ENCODE measurements at regions not wholly inside any gene's neighbourhood (a gene's known extent, or its start where the extent isn't known, plus 50 kb on each side); places are given as distances from the start of the nearest gene placed in this dataset.

DNA sequence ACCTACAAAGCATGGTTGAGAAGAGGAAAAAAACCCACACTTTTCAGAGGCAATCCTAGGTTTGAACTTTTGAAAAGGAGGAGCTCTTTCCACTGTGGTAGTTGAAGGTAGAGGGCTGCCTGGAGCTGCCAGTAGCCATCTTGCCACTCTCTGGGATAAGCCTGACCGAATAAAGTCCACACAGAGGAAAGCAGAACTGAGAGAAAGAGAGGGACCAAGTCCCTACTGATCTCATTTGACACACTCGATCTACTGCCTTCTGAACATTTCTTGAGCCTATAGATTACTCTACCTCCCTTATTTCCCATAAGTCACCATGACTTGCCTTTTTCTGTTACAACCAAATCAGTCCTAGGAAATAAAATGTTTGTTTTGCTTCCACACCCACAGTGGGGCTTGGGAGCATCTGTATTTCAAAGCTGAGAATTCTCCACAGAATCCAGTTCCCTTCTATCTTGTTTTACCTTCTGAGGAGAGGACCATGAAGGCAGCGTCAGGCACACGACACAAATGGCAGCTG lies 147.0 kb upstream of the PTPRK start:
- TF ChIP-seq, protein P1, sequence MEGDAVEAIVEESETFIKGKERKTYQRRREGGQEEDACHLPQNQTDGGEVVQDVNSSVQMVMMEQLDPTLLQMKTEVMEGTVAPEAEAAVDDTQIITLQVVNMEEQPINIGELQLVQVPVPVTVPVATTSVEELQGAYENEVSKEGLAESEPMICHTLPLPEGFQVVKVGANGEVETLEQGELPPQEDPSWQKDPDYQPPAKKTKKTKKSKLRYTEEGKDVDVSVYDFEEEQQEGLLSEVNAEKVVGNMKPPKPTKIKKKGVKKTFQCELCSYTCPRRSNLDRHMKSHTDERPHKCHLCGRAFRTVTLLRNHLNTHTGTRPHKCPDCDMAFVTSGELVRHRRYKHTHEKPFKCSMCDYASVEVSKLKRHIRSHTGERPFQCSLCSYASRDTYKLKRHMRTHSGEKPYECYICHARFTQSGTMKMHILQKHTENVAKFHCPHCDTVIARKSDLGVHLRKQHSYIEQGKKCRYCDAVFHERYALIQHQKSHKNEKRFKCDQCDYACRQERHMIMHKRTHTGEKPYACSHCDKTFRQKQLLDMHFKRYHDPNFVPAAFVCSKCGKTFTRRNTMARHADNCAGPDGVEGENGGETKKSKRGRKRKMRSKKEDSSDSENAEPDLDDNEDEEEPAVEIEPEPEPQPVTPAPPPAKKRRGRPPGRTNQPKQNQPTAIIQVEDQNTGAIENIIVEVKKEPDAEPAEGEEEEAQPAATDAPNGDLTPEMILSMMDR (IDR thresholded peaks at IDR 0.05; ENCODE audit: borderline replicate concordance, extremely low read depth, low read length, poor library complexity, severe bottlenecking): no peak
- TF ChIP-seq EZH2 (IDR thresholded peaks at IDR 0.05; ENCODE audit: borderline replicate concordance, low read depth, low read length, severe bottlenecking): no peak
- Histone ChIP-seq H3K9ac (ENCODE audit: low read depth, low read length) (no peak overlapping the region), H4K20me1 (ENCODE audit: insufficient read depth, low read length) (no peaks in the 10 kb centered on the region), H3K27ac (ENCODE audit: low read length) (no peak overlapping the region), H3K4me1 (ENCODE audit: insufficient read depth, low read length) (no peaks in the 10 kb centered on the region), H3K4me2 (ENCODE audit: insufficient read depth, low read length) (no peak overlapping the region), H3K79me2 (ENCODE audit: insufficient read depth, low read length) (no peaks in the 10 kb centered on the region), H2AFZ (ENCODE audit: low read depth, low read length) (no peak overlapping the region), H3K36me3 (ENCODE audit: insufficient read depth, low read length) (no peaks in the 10 kb centered on the region), H3K9me3 (ENCODE audit: insufficient read depth, low read length, severe bottlenecking) (no peaks in the 10 kb centered on the region), H3K4me3 (ENCODE audit: low read depth in 1 of 2, low read length in 2 of 2) (no peak overlapping the region), H3K27me3 (ENCODE audit: insufficient read depth, low read length, poor library complexity) (no peaks in the 10 kb centered on the region)
- DNase-seq (no peak), ATAC-seq (ENCODE audit: insufficient read depth, low read depth) (no peak)

DNA sequence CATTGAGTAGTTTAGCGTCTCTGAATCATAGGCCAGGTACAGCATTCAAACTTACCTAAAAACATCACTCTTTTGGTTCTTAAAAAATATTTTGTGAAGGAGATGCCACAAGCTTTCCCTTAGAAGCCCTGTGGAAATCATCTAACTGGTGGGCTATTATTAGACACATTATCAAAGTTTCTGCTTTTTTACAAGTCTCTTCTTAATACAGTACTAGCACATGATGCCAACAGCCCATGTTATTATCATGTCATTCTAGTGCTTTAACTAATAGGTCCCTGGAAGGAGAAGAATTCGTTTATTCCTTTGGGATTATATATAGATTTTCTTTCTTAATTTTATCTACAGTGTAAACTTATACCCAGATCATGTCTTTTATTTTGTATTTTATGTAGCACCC lies 146.0 kb upstream of the PTPRK start:
- no peak overlapping the region for H3K4me3 ChIP-seq (ENCODE audit: low read depth in 1 of 2, low read length in 2 of 2)
- DNase-seq: no peak
- no peak overlapping the region for H3K4me2 ChIP-seq (ENCODE audit: insufficient read depth, low read length)
- H3K9me3 ChIP-seq (ENCODE audit: insufficient read depth, low read length, severe bottlenecking): no peaks in the 10 kb centered on the region
- no peaks in the 10 kb centered on the region for H4K20me1 ChIP-seq (ENCODE audit: insufficient read depth, low read length)
- H3K79me2 ChIP-seq (ENCODE audit: insufficient read depth, low read length): no peaks in the 10 kb centered on the region
- no peaks in the 10 kb centered on the region for H3K27me3 ChIP-seq (ENCODE audit: insufficient read depth, low read length, poor library complexity)
- no peak overlapping the region for H3K27ac ChIP-seq (ENCODE audit: low read length)
- H3K4me1 ChIP-seq (ENCODE audit: insufficient read depth, low read length): no peaks in the 10 kb centered on the region
- H3K9ac ChIP-seq (ENCODE audit: low read depth, low read length): no peak overlapping the region
- no peak for ATAC-seq (ENCODE audit: insufficient read depth, low read depth)
- no peak overlapping the region for H2AFZ ChIP-seq (ENCODE audit: low read depth, low read length)
- no peaks in the 10 kb centered on the region for H3K36me3 ChIP-seq (ENCODE audit: insufficient read depth, low read length)
- no peak for TF ChIP-seq EZH2 (IDR thresholded peaks at IDR 0.05; ENCODE audit: borderline replicate concordance, low read depth, low read length, severe bottlenecking)
- TF ChIP-seq, protein P1 (IDR thresholded peaks at IDR 0.05; ENCODE audit: borderline replicate concordance, extremely low read depth, low read length, poor library complexity, severe bottlenecking): no peak

DNA sequence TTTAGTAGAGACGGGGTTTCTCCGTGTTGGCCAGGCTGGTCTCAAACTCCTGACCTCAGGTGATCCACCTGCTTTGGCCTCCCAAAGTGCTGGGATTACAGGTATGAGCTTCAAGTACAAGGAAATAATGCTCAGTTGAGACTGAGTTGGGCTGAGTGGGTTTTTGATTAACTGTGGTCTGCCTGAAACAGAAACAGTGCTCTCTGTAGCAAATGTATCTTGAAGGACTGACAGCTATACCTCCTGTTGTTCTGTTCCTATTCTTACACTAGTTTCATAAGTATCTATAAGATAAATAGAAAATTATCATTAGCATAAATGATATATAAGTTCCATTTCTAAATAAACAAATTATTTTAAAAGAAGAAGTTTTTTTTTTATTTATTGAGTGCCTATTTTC lies 142.8 kb upstream of the PTPRK start:
- Histone ChIP-seq H3K4me2 (ENCODE audit: insufficient read depth, low read length) (no peak overlapping the region), H2AFZ (ENCODE audit: low read depth, low read length) (no peak overlapping the region), H3K9ac (ENCODE audit: low read depth, low read length) (no peak overlapping the region), H3K4me1 (ENCODE audit: insufficient read depth, low read length) (no peaks in the 10 kb centered on the region), H3K79me2 (ENCODE audit: insufficient read depth, low read length) (no peaks in the 10 kb centered on the region), H3K4me3 (ENCODE audit: low read depth in 1 of 2, low read length in 2 of 2) (no peak overlapping the region), H3K27me3 (ENCODE audit: insufficient read depth, low read length, poor library complexity) (no peaks in the 10 kb centered on the region), H3K9me3 (ENCODE audit: insufficient read depth, low read length, severe bottlenecking) (no peaks in the 10 kb centered on the region), H3K36me3 (ENCODE audit: insufficient read depth, low read length) (no peaks in the 10 kb centered on the region), H3K27ac (ENCODE audit: low read length) (no peak overlapping the region), H4K20me1 (ENCODE audit: insufficient read depth, low read length) (no peaks in the 10 kb centered on the region)
- no peak for TF ChIP-seq EZH2 (IDR thresholded peaks at IDR 0.05; ENCODE audit: borderline replicate concordance, low read depth, low read length, severe bottlenecking)
- TF ChIP-seq, protein P1 (IDR thresholded peaks at IDR 0.05; ENCODE audit: borderline replicate concordance, extremely low read depth, low read length, poor library complexity, severe bottlenecking): no peak
- DNase-seq: no peak
- no peak for ATAC-seq (ENCODE audit: insufficient read depth, low read depth)
